Inferior parietal cortex (tissue), 1 donor: ENCODE measurements at regions not wholly inside any gene's neighbourhood (a gene's known extent, or its start where the extent isn't known, plus 50 kb on each side); places are given as distances from the start of the nearest gene placed in this dataset.
"Not testable (repeated sequence)": the region's sequence is repeated elsewhere in the genome, so short reads cannot be mapped to it uniquely, and the experiment has no call there.

Source experiments
- DNase-seq: peaks from one replicate; pipeline ENCODE4 v3.0.0-alpha.2; 2016; ENCODE audit errors: extremely low spot score

DNA sequence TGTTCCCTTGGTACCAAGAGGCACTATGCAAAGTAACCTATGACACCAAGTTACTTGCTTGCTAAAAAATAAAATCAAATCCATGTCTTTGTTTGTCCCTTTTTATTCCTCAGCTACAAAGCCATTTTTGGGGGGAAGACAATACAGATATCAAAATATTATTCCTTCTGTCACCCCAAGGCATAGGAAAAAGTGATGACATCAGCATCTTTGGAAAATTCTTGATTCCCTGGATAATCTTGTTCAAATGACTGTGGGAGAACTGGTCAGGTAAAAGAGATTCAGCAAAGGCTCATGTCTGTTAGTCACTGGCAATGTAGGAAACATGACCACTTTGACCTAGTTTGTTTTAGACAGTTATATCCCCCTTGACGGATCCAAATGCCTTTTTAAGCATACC, 373.1 kb downstream of the MAT2B start:
- no peak for DNase-seq

DNA sequence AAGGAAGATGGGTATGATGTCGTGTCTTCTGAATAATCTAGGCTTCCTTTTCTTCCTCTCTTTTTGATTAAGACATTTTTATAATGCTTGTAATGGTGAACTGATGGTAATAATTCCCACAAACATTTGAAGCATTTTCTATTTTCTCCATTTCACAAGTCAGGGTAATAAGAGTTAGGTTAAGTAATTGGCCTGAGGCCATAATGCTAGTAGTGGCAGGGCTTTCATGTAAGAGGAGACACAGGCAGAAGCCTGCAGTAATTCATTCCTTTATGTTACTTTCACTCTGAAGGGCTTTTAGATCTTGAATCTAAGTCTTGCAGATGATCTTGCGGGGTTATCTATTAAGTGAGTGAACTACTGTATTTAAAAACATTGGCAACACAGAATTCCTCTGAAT, 374.9 kb downstream of the MAT2B start:
- DNase-seq: no peak

DNA sequence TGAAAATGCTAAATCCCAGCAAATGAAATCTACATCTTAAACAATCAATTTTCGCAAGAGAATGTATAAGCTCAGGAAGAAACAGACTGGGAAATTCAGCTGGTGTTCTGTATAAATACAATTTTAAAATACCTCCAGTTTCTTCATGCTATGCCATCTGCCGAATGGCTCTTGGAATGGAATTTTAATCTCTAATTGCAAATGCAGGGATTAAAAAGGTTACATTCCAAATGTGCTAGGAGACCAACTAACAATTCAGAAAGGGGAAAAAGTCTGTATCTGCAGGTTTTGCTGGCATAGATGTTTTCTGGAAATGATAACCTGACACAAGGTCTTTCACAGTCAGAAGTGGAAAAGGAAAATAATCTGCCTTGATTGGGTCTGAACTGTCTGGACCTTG, 379.7 kb downstream of the MAT2B start:
- DNase-seq: no peak

DNA sequence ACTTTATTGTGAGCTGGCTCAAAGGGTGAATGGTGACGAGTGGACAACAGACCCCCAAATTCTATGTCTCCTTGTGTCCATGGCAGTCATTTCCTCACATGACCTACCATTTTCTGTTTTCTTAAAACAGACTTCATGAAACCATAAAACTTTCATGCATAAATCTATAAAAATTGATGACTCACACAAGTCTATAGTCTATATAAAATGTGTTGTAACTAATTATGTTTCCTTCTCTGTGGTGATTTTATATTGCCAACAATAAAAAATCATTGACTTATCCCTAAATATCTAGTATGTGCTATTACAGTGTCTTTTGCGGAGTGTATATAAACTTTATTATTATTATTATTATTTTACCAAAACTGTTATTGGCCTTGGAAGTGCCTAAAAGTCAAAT, 382.4 kb downstream of the MAT2B start:
- no peak for DNase-seq

DNA sequence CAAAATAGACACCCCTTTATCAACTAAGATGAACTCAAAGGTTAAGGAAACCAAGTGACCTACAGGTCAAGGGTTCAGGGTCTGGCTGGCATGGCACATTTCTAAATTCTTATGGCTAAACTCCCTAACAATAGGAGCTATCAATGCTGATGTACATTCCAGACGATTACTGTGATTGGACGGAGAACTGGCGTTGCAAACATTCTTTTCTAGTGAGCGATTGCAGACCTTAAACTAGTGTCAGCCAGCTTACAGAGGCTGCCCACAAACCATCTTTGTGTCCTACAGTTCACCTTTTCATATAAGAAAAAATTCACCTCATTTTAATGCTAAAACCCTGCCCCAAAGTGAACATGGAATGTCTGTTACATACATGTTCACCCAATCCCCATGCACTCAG, 382.9 kb downstream of the MAT2B start:
- no peak for DNase-seq

DNA sequence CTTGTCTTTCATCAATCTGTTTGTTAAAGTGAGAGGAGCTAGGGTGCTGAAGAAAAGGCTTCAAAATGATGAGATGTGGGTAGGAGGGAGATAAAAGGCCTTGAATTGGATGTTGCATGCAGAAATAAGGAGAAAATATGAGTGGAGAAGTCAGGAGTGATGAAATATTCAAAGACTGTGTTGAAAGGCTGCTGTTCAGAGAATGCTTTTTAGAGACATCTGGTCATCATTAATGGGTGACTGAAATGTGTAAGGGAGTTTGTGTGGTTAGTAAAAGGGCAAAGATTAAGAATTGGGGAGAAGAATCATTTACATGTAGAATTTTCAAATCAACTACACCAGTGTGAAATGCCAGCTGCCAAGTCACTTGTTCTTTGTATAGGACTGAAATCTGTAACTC, 383.9 kb downstream of the MAT2B start:
- no peak for DNase-seq

DNA sequence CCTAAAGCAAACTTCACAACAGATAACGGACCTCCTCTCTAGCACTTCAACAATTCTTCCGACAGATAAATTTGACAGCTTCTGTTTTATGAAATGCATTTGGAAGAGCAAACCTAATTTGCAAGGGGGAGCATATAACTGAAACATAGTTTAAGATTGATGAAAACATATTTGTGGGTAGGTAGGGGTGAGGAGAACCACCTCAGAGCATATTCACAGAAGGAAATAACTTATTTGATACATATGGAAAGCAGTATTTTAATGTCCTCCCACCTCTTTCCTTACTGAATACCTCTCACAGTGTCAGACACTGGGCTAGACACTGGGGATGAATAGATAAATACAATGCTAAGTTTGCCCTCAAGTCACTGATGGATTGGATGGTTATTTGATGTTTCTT, 384.8 kb downstream of the MAT2B start:
- DNase-seq: no peak

DNA sequence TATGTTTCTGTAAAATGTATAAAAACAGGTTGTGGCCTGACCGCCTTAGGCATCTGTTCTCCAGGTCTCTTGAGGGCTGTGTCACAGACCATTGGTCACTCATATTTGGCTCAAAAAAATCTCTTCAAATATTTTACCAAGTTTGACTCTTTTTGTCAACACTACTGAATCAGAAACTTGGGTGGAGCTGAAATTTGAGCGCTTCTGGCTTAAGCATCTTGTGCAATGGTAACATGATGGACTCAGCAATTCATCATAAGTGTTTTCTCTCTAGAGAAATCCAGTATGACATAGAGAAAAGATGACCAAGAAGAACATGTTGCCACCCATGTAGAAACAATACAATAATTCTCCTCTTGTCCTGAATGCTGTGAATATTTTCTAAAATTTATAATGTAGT, 387.9 kb downstream of the MAT2B start:
- DNase-seq: no peak

DNA sequence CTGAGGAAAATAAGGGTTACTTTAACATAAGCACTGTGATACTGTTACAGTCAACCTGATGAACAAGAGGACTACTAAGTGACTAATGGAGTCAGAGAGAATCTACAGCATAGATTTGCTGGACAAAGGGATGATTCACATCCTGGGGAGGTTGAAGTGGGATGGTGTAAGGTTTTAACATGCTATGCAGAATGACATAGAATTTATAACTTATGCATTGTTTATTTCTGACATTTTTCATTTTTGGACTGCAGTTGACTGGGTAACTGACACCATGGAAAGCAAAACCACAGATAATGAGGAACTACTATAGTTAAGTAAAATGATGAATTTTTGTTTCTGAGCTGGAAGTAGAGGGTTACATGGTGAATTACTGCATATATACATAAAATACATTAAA, 389.2 kb downstream of the MAT2B start:
- no peak for DNase-seq

DNA sequence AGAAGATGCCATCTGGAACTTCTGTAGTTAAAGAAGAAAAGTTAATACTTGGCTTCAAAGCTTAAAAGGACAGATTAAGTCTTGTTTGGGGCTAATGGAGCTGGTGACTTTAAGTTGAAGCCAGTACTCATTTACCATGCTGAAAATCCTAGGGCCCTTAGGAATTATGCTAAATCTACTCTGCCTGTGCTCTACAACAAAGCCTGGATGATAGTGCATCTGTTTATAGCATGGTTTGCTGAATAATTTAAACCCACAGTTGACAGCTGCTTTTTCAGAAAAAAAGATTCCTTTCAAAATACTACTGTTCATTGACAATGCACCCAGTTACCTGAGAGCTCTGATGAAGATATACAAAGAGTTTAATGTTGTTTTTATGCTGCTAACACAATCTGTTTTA, 393.5 kb downstream of the MAT2B start:
- DNase-seq: no peak

DNA sequence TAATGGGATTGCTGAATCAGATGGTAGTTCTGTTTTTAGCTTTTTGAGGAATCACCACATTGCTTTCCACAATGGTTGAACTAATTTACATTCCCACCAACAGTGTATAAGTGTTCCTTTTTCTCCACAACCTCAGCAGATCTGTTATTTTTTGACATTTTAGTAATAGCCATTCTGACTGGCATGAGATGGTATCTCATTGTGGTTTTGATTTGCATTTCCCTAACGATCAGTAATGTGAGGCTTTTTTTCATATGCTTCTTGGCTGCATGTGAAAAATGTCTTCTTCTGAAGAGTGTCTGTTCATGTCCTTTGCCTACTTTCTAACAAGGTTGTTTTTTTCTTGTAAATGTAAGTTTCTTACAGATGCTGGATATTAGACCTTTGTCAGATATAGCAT, 402.4 kb downstream of the MAT2B start:
- DNase-seq: not testable (repeated sequence)

DNA sequence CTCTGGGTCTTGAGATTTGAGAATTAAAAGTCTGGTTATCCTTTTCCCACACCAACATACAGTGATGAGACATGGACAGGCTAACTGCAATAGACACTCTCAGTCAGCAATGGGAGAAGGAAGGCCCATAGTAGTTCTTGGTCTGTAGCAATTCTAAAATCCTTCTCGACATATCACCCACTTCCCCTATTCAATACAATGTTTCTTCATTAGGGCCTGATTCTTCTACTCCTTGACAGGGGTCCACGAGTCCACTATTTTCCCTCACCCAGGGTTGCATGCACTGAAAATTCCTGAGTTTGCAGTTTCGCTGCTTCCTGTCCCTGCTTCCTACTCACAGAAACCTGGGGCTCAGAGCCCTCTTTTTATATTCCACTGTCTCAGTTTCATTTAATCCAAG, 402.8 kb downstream of the MAT2B start:
- no peak for DNase-seq

DNA sequence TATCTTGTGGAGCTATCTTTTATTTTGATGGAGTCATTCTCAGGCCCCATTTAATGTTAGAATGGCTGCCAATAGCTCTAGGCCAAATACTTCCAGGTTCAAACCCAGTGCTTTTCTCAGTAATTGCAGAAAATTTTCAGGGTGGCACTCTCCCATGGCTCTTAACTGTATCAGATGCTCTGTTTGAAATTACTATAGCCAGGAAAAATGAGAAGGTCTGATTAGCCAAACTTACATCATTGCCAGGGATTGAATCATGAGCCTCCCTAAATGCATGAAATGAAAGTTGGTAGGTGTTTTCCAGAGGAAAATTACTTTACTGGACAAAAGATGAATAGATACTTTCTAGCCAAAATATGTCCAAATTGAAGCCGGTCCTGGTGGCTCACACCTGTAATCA, 404.8 kb downstream of the MAT2B start:
- no peak for DNase-seq

DNA sequence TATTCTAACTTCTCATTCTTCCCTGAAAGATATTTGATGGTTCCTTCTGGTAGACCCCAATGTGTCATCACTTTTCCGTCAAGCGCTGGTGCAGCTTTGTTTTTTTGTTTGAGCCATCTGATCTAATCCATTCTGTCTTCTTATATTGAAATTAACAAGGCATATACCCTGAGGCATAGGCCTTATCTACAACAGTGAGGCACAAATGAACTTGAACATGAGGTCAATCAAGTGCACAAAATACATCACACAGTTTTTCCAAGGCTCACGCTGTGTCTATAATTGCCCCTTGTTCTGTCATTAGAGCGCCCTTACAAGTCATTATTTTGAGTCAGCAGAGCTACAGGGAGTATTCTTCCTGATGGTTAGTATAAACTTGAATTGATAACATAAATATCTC, 406.6 kb downstream of the MAT2B start:
- no peak for DNase-seq

DNA sequence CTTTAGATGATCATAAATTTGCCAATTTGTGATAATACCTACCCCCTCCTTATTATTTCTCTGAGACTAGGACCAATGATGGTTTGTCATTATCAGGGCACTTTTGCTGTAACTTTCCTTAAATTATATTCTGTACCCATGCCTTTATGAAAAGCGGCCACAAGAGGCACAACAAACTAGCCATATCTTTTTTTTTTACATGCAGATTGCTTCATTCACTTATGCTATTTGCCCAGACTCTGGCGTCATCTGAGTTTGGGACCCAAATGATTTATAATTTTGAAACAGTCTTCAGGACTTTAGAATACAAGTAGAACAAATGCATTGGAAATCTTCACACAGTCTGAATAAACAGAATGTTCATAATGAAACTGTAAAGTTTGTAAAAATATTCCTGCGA, 408.1 kb downstream of the MAT2B start:
- no peak for DNase-seq

DNA sequence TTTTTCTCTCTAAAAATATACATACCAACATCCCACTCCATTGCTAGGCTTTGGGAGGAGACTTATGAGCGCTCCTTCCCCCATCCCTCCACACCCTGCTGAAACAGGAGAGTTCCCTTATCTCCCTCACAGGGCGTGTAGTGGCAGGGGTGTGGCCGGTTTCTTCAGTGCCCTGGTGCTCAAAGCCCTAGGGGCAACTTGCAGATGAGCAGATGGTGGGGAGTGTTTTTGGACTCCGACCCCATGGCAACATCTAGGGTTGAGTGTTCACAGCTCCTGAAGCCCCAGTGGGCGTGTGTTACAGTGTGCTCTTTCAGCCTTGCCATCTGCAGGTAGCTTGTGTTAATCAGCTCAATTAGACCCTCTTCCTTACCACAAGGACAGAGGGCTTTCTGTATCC, 409.5 kb downstream of the MAT2B start:
- DNase-seq: no peak

DNA sequence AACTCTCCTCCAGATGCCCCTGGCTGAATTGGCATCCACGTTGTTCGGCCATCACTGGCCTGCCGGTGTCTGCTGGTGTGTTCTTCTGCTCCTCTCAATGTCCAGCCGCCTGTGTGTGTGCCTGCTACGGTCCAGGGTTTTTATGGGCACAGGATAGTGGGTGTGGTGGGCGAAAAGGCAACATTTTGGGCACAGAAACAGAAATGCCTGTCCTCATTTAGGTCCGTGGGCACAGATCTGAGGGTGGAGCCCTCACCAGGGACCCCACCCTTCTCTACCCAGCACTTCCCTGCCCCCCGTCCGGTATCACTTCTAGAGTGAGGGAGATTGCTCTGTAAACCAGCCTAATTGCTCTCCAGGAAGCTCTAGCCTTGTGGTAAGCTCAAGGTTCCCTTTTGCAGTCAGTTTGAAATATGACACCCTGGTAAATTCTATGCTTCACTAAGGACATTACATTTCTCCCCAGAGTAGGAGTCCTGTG, 410.1 kb downstream of the MAT2B start:
- DNase-seq: no peak

DNA sequence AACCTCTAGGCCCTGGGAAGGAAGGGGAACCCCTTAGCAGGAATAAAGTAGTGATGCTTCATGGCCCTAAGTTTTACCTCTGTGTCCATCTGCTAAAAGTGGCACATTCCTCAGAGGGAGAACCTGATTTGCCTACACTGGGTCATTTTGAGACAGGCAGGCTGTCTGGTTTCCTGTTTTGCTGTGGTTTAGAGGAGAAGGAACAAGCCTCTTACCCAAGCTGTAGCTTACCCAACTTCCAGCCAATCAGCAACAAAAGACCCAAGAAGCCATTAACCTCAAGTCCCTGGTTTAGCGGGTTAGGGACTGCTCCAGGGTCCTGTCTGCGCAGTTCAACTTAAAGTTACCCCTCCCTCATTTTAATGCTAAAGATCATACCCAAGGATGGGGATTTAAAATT, 411.0 kb downstream of the MAT2B start:
- no peak for DNase-seq

DNA sequence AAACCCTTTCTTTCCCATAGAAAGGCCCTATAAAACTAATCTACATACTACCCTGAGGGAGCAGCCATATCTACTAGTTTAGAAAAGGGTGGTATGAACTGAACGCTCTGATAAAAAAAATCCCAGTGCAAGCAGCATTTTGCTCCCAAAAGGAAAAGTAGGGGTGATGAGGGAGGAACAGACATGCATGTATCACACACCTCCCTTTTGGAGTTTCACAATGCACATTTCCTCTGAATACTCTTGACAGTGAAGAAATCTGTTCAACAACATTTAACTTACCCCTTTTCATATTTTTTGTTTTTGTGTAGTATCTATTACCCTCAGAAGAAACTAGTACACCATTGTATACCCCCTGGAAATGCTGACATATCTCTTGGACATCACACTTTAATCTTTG, 411.4 kb downstream of the MAT2B start:
- DNase-seq: no peak

DNA sequence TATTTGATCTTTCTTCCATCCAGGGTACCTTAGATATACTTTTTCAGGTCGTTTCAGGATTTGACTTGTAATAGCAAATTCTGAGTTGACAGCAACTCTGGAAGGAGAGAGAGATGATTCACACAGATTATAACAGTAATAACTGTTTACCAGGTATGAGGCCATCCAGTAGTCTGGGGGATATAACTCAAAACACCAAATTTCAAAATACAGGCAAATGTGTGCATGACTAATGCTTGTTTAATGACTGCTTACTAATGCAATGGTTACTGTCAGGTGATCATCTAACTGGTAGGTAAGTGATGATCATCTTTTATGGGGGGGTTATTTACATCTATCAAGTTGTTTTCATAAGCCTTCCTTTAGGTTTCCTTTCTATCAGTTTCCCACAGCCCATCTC, 412.3 kb downstream of the MAT2B start:
- no peak for DNase-seq

DNA sequence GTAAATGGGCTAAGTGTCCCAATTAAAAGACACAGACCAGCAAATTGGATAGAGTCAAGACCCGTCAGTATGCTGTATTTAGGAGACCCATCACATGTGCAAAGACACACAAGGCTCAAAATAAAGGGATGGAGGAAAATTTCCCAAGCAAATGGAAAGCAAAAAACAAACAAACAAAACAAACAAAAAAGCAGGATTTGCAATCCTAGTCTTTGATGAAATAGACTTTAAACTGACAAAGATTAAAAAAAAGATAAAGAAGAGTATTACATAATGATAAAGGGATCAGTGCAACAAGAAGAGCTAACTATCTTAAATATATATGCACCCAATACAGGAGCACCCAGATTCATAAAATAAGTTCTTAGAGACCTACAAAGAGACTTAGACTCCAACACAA, 429.6 kb downstream of the MAT2B start:
- not testable (repeated sequence) for DNase-seq

DNA sequence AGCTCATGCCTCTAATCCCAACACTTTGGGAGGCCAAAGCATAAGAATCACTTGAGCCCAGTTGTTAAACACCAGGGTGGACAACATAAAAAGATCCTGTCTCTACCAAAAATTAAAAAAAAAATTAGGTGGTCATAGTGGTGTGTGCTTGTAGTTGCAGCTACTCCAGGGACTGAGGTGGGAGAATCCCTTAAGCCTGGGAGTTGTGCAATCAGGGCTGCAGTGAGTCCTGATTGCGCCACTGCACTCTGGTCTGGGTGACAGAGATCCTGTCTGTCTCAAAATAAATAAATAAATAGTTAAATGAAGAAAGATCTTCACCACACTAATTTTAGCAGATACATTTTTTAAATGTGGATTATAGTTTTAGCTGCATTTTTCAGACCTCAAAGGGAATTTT, 433.2 kb downstream of the MAT2B start:
- DNase-seq: no peak

DNA sequence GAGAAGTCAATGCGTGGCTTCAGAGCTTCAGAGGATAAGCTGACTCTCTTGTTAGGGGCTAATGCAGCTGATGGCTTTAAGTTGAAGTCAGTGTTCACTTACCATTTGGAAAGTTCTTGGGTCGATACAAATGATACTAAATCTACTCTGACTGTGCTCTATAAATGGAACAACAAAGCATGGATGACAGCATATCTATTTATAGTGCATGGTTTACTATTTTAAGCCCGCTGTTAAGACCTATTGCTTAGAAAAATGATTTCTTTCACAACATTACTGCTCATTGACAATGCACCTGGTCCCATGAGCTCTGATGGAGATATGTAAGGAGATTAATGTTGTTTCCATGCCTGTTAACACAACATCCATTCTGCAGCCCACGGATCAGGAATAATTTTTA, 435.7 kb downstream of the MAT2B start:
- no peak for DNase-seq

DNA sequence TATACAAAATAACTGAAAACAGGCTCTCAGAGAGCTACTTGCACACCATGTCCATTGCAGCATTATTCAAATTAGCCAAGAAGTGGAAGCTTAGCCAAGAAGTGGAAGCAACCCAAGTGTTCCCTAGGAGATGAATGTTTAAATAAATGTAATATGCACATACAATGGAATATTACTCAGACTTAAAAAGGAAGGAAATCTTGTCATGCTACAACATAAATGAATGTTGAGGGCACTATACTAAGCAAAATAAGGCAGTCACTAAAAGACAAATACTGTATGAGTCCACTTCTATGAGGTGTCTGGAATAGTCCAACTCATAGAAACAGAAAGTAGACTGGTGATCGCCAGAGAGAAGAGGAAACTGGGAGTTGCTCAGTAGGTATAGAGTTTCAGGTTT, 438.1 kb downstream of the MAT2B start:
- DNase-seq: no peak

DNA sequence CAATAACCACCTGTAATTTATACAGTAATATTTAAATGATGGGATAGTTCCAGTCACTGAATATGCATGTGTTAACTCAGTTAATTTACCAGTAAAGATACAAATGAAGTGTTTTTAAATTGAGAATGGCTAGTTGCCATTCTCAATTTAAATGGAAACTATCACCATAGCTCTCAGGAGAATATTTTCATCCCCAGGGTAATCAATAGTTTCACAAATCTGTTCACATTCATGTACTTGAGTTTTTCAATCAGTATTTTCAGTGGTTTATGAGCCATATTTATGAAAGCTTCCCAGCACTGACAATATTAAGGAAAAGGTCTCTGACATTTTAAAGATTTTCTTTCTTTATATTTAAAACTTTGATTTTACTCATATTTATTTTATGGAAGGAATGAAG, 439.3 kb downstream of the MAT2B start:
- DNase-seq: no peak
